ENCODE measurements at regions not wholly inside any gene's neighbourhood (a gene's known extent, or its start where the extent isn't known, plus 50 kb on each side); places are given as distances from the start of the nearest gene placed in this dataset.

DNA sequence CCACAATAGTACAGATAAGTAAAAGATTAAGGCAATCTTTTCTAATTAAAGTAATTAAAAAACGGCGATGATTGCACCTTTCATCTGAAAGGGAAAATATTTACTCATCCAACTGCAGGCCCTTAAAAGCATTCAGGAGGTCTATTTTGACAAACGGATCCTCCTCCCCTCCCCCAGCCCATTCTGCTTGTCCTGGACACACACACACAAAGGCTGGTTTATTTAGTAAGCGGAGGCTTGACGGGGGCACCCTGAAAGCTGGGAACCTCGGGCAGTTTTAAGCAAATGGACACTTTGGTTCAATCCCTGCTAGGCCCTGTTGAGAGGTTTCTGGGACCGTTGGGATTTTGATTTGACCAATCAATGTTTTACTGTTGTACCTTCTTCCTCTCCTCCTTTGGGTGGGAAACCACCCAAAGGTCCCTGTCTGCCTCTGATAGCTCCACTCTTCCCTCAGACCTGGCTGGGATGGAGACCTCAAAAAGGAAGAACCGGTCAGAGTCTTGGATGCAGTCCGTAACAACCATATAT is 135.8 kb upstream of the HAAO start:
- Mint-ChIP-seq H3K4me1 (ENCODE audit: low read depth, unreplicated experiment) (peaks cover 30% of the 10 kb centered on the region), H3K4me3 (ENCODE audit: low read depth, unreplicated experiment) (no peak overlapping the region), H3K27ac (ENCODE audit: unreplicated experiment) (no peak overlapping the region), H3K9me3 (ENCODE audit: low read depth, unreplicated experiment) (no peaks in the 10 kb centered on the region), H3K36me3 (ENCODE audit: insufficient read depth, unreplicated experiment) (no peaks in the 10 kb centered on the region), H3K27me3 (ENCODE audit: unreplicated experiment) (no peaks in the 10 kb centered on the region)
- intact Hi-C loops (cut with micrococcal nuclease; ENCODE audit: unreplicated experiment) = no loop called here
- CTCF ChIA-PET = no interaction called here
- BruUV-seq (replicated peaks) = no TSS peak
- no peak for DNase-seq
- TF ChIP-seq, protein P1, sequence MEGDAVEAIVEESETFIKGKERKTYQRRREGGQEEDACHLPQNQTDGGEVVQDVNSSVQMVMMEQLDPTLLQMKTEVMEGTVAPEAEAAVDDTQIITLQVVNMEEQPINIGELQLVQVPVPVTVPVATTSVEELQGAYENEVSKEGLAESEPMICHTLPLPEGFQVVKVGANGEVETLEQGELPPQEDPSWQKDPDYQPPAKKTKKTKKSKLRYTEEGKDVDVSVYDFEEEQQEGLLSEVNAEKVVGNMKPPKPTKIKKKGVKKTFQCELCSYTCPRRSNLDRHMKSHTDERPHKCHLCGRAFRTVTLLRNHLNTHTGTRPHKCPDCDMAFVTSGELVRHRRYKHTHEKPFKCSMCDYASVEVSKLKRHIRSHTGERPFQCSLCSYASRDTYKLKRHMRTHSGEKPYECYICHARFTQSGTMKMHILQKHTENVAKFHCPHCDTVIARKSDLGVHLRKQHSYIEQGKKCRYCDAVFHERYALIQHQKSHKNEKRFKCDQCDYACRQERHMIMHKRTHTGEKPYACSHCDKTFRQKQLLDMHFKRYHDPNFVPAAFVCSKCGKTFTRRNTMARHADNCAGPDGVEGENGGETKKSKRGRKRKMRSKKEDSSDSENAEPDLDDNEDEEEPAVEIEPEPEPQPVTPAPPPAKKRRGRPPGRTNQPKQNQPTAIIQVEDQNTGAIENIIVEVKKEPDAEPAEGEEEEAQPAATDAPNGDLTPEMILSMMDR (IDR thresholded peaks at IDR 0.05; ENCODE audit: unreplicated experiment) = no peak

DNA sequence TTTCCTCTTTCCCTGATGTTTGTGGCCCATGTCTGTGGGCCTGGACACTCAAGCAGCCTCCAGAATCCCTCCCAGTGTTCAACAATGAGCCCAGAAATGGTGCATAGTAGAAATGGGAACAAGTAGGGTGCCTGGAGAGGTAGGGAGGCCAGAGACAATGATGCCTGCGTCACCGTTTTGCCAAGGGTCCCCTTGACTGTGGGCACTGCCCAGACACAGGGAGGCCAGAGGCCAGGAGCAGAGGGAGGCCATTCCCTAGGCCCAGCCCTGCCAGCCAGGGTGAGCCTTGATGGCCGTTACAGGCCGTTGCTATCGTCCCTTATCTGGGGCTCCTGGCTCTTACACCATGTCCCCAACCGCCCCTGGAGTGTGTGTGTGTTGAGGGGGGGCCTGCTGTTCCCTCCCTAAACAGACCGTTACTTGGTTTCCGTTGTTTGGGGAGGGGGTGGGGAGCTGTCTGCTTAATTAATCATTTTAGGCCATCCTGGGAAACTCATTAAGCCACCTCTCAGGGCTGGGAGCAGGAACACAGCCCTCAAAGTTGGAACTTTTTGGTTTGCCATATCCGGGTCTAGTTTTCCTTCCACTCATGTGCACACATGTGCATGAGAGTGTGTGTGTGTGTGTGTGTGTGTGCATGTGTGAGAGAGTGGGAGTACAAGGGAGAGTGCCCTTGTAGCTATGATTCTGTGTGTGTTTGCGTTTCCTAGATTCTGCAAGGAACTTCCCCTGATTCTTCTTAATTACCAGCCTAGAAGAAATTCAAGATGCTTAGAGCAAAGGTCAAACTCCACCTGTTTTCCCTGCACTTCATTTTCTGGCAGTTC is 135.2 kb upstream of the HAAO start:
- Mint-ChIP-seq H3K9me3 (ENCODE audit: low read depth, unreplicated experiment) (no peaks in the 10 kb centered on the region), H3K27ac (ENCODE audit: unreplicated experiment) (no peak overlapping the region), H3K4me1 (ENCODE audit: low read depth, unreplicated experiment) (peaks cover 37% of the 10 kb centered on the region), H3K36me3 (ENCODE audit: insufficient read depth, unreplicated experiment) (no peaks in the 10 kb centered on the region), H3K4me3 (ENCODE audit: low read depth, unreplicated experiment) (no peak overlapping the region), H3K27me3 (ENCODE audit: unreplicated experiment) (no peaks in the 10 kb centered on the region)
- TF ChIP-seq, protein P1 (IDR thresholded peaks at IDR 0.05; ENCODE audit: unreplicated experiment) = no peak
- no TSS peak for BruUV-seq (replicated peaks)
- no peak for DNase-seq
- CTCF ChIA-PET = interaction anchor here (0.6 kb wide), 1 partner anchor 369 kb away, joined by 3 read pairs; no protein-coding TSS in a partner anchor
- intact Hi-C loops (cut with micrococcal nuclease; ENCODE audit: unreplicated experiment) = loop anchor here (1.0 kb wide), 1 partner anchor 68 kb away; no protein-coding TSS in a partner anchor

DNA sequence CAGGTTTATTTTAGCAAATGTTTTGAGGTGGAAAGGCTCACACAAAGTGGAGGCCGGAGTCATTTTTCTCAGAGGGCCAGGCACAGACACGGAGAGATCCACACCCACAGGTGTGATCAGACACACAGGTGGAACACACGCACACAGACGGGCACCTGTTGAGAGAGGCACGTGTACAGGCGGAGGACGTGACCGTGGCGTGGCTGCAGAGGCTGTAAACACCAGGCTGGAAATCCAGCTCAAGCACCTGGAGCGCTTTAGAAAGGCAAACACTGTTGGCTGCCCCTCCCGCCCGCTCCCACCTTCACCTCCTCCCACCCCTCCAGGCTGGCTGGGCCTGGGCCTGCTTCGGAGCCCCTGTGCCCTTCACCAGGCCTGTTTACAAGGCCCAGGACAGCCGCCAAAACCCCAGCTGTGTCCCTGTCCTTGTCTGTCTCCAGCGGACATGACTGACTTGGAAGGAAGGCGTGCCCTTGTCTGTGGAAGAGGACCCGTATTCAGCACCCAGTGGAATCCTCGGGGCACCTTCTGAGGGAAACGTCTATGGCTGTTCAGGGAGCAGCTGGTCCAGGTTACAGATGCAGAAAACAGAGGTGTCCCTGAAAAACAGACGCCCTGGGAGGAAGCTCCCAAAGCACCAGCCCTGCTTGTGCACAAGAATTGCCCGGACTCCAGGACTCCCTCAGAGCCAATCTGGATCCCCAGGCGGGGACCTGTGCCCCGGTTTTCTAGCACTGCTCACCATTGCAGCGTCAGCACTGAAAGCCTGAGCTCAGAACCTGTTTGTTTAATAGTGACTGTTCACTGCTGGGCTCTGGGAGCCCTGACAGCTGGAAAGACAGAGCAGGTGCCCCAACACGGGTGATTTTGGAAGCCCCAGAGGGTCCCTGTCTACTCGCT is 134.3 kb upstream of the HAAO start:
- Mint-ChIP-seq H3K27me3 (ENCODE audit: unreplicated experiment) (no peaks in the 10 kb centered on the region), H3K4me3 (ENCODE audit: low read depth, unreplicated experiment) (no peak overlapping the region), H3K36me3 (ENCODE audit: insufficient read depth, unreplicated experiment) (no peaks in the 10 kb centered on the region), H3K4me1 (ENCODE audit: low read depth, unreplicated experiment) (peaks cover 38% of the 10 kb centered on the region), H3K9me3 (ENCODE audit: low read depth, unreplicated experiment) (no peaks in the 10 kb centered on the region), H3K27ac (ENCODE audit: unreplicated experiment) (no peak overlapping the region)
- DNase-seq = no peak
- BruUV-seq (replicated peaks) = no TSS peak
- TF ChIP-seq, protein P1 (IDR thresholded peaks at IDR 0.05; ENCODE audit: unreplicated experiment) = no peak
- CTCF ChIA-PET = interaction anchor here (0.6 kb wide), 1 partner anchor 368 kb away, joined by 3 read pairs; no protein-coding TSS in a partner anchor
- intact Hi-C loops (cut with micrococcal nuclease; ENCODE audit: unreplicated experiment) = loop anchor here (1.0 kb wide), 1 partner anchor 67 kb away; no protein-coding TSS in a partner anchor

DNA sequence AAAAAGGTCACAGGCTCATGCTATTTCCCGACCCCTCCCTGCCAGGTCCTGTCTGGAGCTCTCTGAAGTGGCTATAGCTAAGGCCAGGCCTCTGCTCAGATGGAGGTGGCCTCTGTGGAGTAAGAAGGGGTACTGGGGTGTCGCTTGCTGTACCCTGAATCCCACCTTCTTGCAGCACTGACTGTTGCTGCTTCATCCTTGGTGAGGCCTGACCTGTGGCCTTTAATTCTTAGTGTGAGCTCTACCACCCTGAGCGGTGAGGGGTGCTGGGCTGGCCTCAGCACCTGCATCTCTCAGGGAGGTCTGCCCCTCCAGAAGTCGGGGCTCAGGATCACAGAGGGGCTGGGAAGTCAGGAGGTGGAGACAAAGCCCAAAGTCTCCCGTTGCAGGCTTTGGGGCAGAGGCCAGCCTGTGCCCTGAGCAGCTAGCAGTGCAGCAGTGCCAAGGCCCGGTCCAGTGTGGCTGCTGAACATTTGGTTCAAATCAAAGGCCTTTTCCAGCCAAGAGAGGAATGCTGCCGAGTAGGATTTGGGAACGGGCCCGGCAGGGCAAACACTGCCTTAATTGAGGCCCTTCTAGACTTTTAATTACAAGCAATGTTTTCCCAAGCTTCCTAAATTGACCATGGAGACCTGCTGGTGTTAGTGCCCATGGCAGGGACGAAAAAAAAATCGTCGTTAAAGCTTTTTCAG is 133.5 kb upstream of the HAAO start:
- CTCF ChIA-PET = interaction anchor here (0.7 kb wide), 1 partner anchor 20 kb away, joined by 5 read pairs; no protein-coding TSS in a partner anchor
- no peak for DNase-seq
- TF ChIP-seq, protein P1 (IDR thresholded peaks at IDR 0.05; ENCODE audit: unreplicated experiment) = no peak
- no TSS peak for BruUV-seq (replicated peaks)
- intact Hi-C loops (cut with micrococcal nuclease; ENCODE audit: unreplicated experiment) = no loop called here
- H3K9me3 Mint-ChIP-seq (ENCODE audit: low read depth, unreplicated experiment) = no peaks in the 10 kb centered on the region
- H3K36me3 Mint-ChIP-seq (ENCODE audit: insufficient read depth, unreplicated experiment) = no peaks in the 10 kb centered on the region
- no peaks in the 10 kb centered on the region for H3K27me3 Mint-ChIP-seq (ENCODE audit: unreplicated experiment)
- no peak overlapping the region for H3K27ac Mint-ChIP-seq (ENCODE audit: unreplicated experiment)
- no peak overlapping the region for H3K4me3 Mint-ChIP-seq (ENCODE audit: low read depth, unreplicated experiment)
- peaks cover 38% of the 10 kb centered on the region for H3K4me1 Mint-ChIP-seq (ENCODE audit: low read depth, unreplicated experiment)

All from Calu3 (cell line).